ENCODE measurements at regions not wholly inside any gene's neighbourhood (a gene's known extent, or its start where the extent isn't known, plus 50 kb on each side); places are given as distances from the start of the nearest gene placed in this dataset.

- intact Hi-C loops (cut with micrococcal nuclease) (no loop called here), dilution Hi-C loops (cut with MboI; ENCODE audit: extremely low pct_ligation_motif_present, low sequenced_read_pairs) (no loop called here)
- no peak overlapping the region for H3K9ac ChIP-seq (replicated peaks; ENCODE audit: extremely low read depth, insufficient read depth, low read length)
- no peak overlapping the region for H3K27ac ChIP-seq (ENCODE audit: insufficient read depth, low read depth, low read length)
- H3K9me3 ChIP-seq (replicated peaks; ENCODE audit: control insufficient read depth, insufficient read depth, low read length) = no peaks in the 10 kb centered on the region
- no peaks in the 10 kb centered on the region for H3K9me1 ChIP-seq (replicated peaks; ENCODE audit: control insufficient read depth, extremely low read depth, insufficient read depth, low read length)
- no peak overlapping the region for H3K4me2 ChIP-seq (ENCODE audit: insufficient read depth, low read length)
- peaks cover 0 to 7% of the 10 kb centered on the region in 2 experiments for H3K36me3 ChIP-seq (ENCODE audit: control insufficient read depth in 2 of 2, extremely low read depth in 1 of 2, insufficient read depth in 2 of 2, low read length in 2 of 2)
- DNase-seq (ENCODE audit: low read depth, low spot score) (no peak), FAIRE-seq (no peak)
- H3K79me2 ChIP-seq (ENCODE audit: control insufficient read depth, insufficient read depth, low read length) = peaks cover 87% of the 10 kb centered on the region
- no peak overlapping the region for H3K4me3 ChIP-seq (replicated peaks in 1 of 3; ENCODE audit: insufficient read depth in 1 of 3, low read depth in 1 of 3, low read length in 3 of 3)
- no peak overlapping the region for H2AFZ ChIP-seq (ENCODE audit: low read depth, low read length)
- ChIA-PET CTCF (no interaction called here), POLR2A (no interaction called here)
- H3K27me3 ChIP-seq (ENCODE audit: control insufficient read depth in 2 of 2, insufficient read depth in 2 of 2, low read length in 2 of 2) = no peaks in the 10 kb centered on the region
- peaks cover 9% of the 10 kb centered on the region for H4K20me1 ChIP-seq (replicated peaks; ENCODE audit: control insufficient read depth, extremely low read depth, insufficient read depth, low read length)
- TF ChIP-seq MAX (IDR thresholded peaks at IDR 0.05; ENCODE audit: insufficient read depth, insufficient read length) (no peak), MYC (IDR thresholded peaks at IDR 0.05; ENCODE audit: low read depth, low read length) (no peak), EZH2 (IDR thresholded peaks at IDR 0.05; ENCODE audit: borderline replicate concordance, low read depth, low read length, severe bottlenecking) (no peak), CTCF (IDR thresholded peaks at IDR 0.05; ENCODE audit: extremely low read depth in 1 of 2, insufficient read depth in 1 of 2, low read depth in 1 of 2, low read length in 2 of 2) (no peak), GATA2 (IDR thresholded peaks at IDR 0.05; ENCODE audit: insufficient read depth, insufficient read length, low read depth, low read length) (no peak), POLR2A (IDR thresholded peaks at IDR 0.05; ENCODE audit: low read depth, low read length) (no peak), POLR2AphosphoS5 (IDR thresholded peaks at IDR 0.05; ENCODE audit: insufficient read depth, low read depth, low read length) (no peak), FOS (IDR thresholded peaks at IDR 0.05; ENCODE audit: borderline replicate concordance, insufficient read depth, low read length) (no peak), JUN (IDR thresholded peaks at IDR 0.05; ENCODE audit: borderline replicate concordance, insufficient read depth, insufficient read length, low read depth) (no peak)
- BruUV-seq (replicated peaks) = no TSS peak
- peaks cover 27% of the 10 kb centered on the region for H3K4me1 ChIP-seq (ENCODE audit: control insufficient read depth, extremely low read depth, insufficient read depth, low read length)
Observed at GRCh38 chr9:110093871-110094270, 114.1 kb downstream of the C9orf152 start.

Data from endothelial cell of umbilical vein (primary cell).